ENCODE measurements at regions not wholly inside any gene's neighbourhood (a gene's known extent, or its start where the extent isn't known, plus 50 kb on each side); places are given as distances from the start of the nearest gene placed in this dataset.

DNA sequence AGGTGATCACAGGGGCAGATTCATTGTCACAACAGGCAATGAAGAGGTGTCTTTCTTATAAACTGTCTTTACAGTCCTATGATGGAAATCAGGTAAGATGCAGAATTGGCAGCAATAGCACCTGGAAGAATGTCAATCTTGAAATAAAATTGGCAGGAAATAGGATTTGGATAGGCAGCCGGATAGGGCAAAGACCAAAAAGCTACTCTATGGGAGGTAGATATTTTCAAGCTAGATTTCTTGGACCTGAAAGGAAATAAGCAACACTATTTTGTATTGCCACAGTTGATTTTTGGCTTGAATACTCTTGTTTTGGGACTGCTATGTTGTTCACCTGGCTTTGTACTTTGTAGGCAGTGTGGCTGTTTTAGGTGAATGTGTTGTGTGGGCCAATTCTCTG, 314.2 kb downstream of the SLC7A11 start:
- H3K4me3 Mint-ChIP-seq: no peak overlapping the region
- H3K27me3 Mint-ChIP-seq (ENCODE audit: low read depth, poor library complexity): no peaks in the 10 kb centered on the region
- H3K9me3 Mint-ChIP-seq: no peaks in the 10 kb centered on the region
- no peak overlapping the region for H3K27ac Mint-ChIP-seq
- no peaks in the 10 kb centered on the region for H3K4me1 Mint-ChIP-seq
- no peak for DNase-seq
- TF ChIP-seq CTCF (IDR thresholded peaks at IDR 0.05): no peak
- no peaks in the 10 kb centered on the region for H3K36me3 Mint-ChIP-seq (ENCODE audit: low read depth)

- TF ChIP-seq CTCF (IDR thresholded peaks at IDR 0.05): no peak
- Mint-ChIP-seq H3K27me3 (ENCODE audit: low read depth, poor library complexity) (no peaks in the 10 kb centered on the region), H3K4me1 (no peaks in the 10 kb centered on the region), H3K27ac (no peak overlapping the region), H3K9me3 (no peaks in the 10 kb centered on the region), H3K4me3 (no peak overlapping the region), H3K36me3 (ENCODE audit: low read depth) (no peaks in the 10 kb centered on the region)
- DNase-seq: no peak
Observed at GRCh38 chr4:137923494-137923893, 318.7 kb downstream of the SLC7A11 start.

DNA sequence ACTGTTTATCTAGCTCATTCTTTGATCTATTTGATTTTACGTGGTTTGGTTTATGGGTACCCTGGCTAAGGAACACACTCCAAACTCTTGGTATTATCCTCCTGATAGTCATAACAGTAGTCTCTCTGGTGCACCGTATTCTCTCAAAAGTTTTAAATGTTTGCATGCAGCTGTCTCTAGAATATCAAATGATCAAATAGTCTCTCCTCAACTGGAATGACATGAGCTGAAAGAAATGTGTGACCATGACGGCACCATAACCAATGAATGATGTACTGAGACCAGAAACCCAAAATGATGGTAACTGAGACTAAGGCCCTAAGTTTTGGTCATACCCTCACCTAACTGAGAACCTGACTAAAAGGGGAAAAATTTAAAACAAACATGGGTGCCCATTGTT, 319.4 kb downstream of the SLC7A11 start:
- DNase-seq: no peak
- no peak overlapping the region for H3K27ac Mint-ChIP-seq
- no peaks in the 10 kb centered on the region for H3K9me3 Mint-ChIP-seq
- no peaks in the 10 kb centered on the region for H3K36me3 Mint-ChIP-seq (ENCODE audit: low read depth)
- H3K4me3 Mint-ChIP-seq: no peak overlapping the region
- no peaks in the 10 kb centered on the region for H3K4me1 Mint-ChIP-seq
- H3K27me3 Mint-ChIP-seq (ENCODE audit: low read depth, poor library complexity): no peaks in the 10 kb centered on the region
- no peak for TF ChIP-seq CTCF (IDR thresholded peaks at IDR 0.05)

DNA sequence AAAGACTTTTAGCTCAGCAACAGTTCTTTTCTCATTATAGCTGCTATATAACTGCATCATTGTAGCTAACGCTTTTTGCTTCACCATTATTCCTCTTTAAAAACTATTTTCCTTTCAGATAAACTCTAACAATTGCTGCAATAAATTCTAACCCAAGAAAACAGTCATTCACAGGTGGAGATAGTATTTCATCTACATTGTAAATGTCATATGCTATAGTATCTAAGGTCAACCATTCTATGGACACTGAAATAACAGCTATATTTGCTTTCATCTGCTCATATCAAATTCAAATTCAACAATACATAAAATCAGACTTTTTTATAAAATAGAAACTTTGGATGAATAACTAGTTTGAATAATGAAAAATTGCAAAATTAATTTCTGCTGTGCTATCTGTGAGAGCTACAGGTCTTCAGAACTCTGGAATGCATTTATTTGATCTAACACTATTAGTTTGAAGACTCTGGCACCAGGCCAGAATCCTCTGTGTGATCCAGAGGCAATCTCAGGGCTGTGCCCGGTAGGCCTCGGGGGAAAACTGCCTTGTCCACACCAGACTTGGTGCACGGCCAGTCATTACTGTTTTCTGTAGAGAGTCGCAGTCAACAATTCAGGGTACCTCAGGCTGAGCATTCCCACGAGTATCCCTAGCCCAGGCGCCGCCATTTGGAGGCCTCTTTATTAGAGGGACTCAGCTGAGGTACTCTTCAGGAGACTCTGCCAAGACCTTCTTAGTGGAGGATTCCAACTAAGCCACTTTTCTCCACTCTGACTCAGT, 332.4 kb downstream of the SLC7A11 start:
- Mint-ChIP-seq H3K36me3 (ENCODE audit: low read depth) (no peaks in the 10 kb centered on the region), H3K9me3 (peaks cover 6% of the 10 kb centered on the region), H3K27ac (no peak overlapping the region), H3K4me1 (no peaks in the 10 kb centered on the region), H3K4me3 (no peak overlapping the region), H3K27me3 (ENCODE audit: low read depth, poor library complexity) (no peaks in the 10 kb centered on the region)
- DNase-seq: no peak
- no peak for TF ChIP-seq CTCF (IDR thresholded peaks at IDR 0.05)

DNA sequence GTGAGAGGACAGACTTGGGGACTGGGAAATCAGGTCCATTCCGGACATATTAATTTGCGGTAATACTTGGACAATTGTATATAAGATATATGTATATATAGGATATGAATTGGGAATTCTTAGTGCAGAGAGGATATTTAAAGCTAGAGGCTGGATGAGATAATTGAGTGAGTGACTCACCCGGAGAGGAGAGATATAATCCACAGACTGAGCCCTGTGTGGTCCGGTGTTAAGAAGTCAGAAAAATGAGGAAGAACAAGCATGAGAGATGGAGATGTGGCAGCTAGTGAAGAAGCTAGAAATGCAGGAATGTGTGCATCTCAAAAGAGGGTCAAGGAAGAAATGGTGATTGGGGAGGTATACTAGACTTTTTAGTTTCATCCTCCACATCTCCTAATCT, 336.2 kb downstream of the SLC7A11 start:
- Mint-ChIP-seq H3K27ac (no peak overlapping the region), H3K4me3 (no peak overlapping the region), H3K27me3 (ENCODE audit: low read depth, poor library complexity) (no peaks in the 10 kb centered on the region), H3K9me3 (no peaks in the 10 kb centered on the region), H3K4me1 (no peaks in the 10 kb centered on the region), H3K36me3 (ENCODE audit: low read depth) (no peaks in the 10 kb centered on the region)
- TF ChIP-seq CTCF (IDR thresholded peaks at IDR 0.05): no peak
- no peak for DNase-seq

DNA sequence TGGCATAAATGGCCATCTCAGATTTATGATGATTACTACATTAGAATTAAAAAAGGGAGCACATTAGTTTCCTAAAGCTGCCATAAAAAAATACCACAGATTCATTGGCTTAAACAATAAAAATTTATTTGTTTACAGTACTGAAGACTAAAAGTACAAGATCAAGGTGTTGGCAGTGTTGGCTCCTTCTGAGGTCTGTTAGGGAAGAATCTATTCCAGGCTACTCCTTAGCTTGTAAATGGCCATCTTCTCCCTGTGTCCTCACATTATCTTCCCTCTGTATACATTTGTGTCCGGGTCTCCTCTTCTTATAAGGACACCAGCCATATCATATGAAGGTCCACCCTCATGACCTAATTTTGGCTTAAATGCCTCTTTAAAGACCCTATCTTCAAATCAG, 341.0 kb downstream of the SLC7A11 start:
- H3K36me3 Mint-ChIP-seq (ENCODE audit: low read depth): no peaks in the 10 kb centered on the region
- no peaks in the 10 kb centered on the region for H3K27me3 Mint-ChIP-seq (ENCODE audit: low read depth, poor library complexity)
- no peaks in the 10 kb centered on the region for H3K9me3 Mint-ChIP-seq
- no peak overlapping the region for H3K4me3 Mint-ChIP-seq
- TF ChIP-seq CTCF (IDR thresholded peaks at IDR 0.05): no peak
- H3K4me1 Mint-ChIP-seq: no peaks in the 10 kb centered on the region
- no peak overlapping the region for H3K27ac Mint-ChIP-seq
- DNase-seq: no peak
